ENCODE measurements at regions not wholly inside any gene's neighbourhood (a gene's known extent, or its start where the extent isn't known, plus 50 kb on each side); places are given as distances from the start of the nearest gene placed in this dataset.
A peak's percentile ranks its signal among the peaks of the same experiment; 100 is the strongest.

- POLR2A ChIA-PET (ENCODE audit: partially characterized antibody), result interaction anchor here (1.3 kb wide), 1 partner anchor 9 kb away, joined by 6 read pairs; no protein-coding TSS in a partner anchor
- Histone ChIP-seq H3K27ac (ENCODE audit: low read depth, low read length) (no peak overlapping the region), H3K4me1 (ENCODE audit: insufficient read depth, low read length) (no peaks in the 10 kb centered on the region), H3K27me3 (ENCODE audit: insufficient read depth, low read length) (no peaks in the 10 kb centered on the region), H3K9me3 (ENCODE audit: control insufficient read depth in 1 of 2, low read length in 2 of 2) (no peaks in the 10 kb centered on the region), H3K36me3 (ENCODE audit: insufficient read depth, low read length) (no peaks in the 10 kb centered on the region), H3K4me3 (ENCODE audit: low read length in 2 of 2) (no peak overlapping the region)
- H3K9me3 Mint-ChIP-seq, result peaks cover 0 to 2% (median 0%) of the 10 kb centered on the region in 8 donors
- no peak for DNase-seq
- no peaks in the 10 kb centered on the region for H3K27me3 Mint-ChIP-seq
- H3K36me3 Mint-ChIP-seq, result no peaks in the 10 kb centered on the region
- H3K4me3 Mint-ChIP-seq, result no peak overlapping the region
- H3K4me1 Mint-ChIP-seq, result peaks cover 0 to 2% (median 0%) of the 10 kb centered on the region in 4 donors
- CTCF ChIA-PET (ENCODE audit: partially characterized antibody), result no interaction called here
- intact Hi-C loops (cut with micrococcal nuclease), result no loop called here
- no peak overlapping the region for H3K27ac Mint-ChIP-seq
Observed at GRCh38 chr2:64237266-64237665, 93.0 kb upstream of the PELI1 start.

GRCh38 chr2:64238799-64239198, 94.6 kb upstream of the PELI1 start:
- no peak for DNase-seq
- Mint-ChIP-seq H3K27ac (no peak overlapping the region), H3K9me3 (peaks cover 0 to 2% (median 0%) of the 10 kb centered on the region in 8 donors), H3K27me3 (peaks cover 2% of the 10 kb centered on the region in 2 donors), H3K4me1 (no peaks in the 10 kb centered on the region), H3K4me3 (no peak overlapping the region), H3K36me3 (no peaks in the 10 kb centered on the region)
- CTCF ChIA-PET (ENCODE audit: partially characterized antibody), result no interaction called here
- Histone ChIP-seq H3K9me3 (ENCODE audit: control insufficient read depth in 1 of 2, low read length in 2 of 2) (no peaks in the 10 kb centered on the region), H3K36me3 (ENCODE audit: insufficient read depth, low read length) (no peaks in the 10 kb centered on the region), H3K4me1 (ENCODE audit: insufficient read depth, low read length) (no peaks in the 10 kb centered on the region), H3K27me3 (ENCODE audit: insufficient read depth, low read length) (no peaks in the 10 kb centered on the region), H3K4me3 (ENCODE audit: low read length in 2 of 2) (no peak overlapping the region), H3K27ac (ENCODE audit: low read depth, low read length) (no peak overlapping the region)
- POLR2A ChIA-PET (ENCODE audit: partially characterized antibody), result no interaction called here
- intact Hi-C loops (cut with micrococcal nuclease), result no loop called here

DNA sequence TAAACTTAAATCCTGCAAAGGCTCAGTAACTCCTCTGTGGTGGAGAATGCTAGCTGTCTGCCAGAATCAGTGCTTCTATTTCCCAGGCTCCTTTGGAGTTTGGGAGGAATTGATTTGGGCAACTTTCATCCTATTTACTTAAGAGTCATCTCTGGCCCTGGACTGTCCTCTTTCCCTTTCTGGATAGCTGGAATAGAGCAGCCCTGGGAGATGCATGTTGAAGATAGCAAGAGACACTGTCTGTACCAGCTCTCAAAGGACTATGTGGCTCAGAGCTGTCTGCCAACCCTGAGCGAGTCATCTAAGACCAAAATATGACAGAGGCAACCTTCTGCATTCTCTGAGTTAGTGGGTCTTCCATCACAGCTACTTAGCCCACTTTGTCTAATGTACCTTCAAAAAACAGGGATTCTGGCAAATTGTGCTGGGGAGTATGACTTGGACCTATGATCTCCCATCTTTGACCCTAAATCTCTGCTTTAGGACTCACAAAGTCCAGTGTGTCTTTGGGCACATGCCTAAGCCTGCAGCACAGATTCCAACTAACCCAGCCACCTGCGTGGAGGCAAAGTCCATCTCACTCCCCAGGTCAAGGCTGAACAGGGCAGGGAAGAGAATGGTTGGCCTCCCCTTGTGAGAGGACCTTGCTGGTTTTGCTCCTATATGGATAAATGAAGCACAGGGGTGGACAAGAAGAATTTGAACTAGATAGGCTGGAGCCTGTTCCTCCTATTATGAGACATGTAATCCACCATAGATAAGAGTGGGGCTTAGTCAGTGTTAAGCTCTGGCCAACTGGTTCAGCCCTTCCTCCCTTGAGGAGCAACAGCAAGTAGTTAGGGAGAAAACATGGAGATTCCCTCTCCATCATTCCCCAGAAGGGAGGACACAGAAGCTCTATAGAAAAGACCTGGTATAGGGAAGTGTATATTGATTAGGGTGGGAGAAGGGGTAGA, 99.1 kb upstream of the PELI1 start:
- no peaks in the 10 kb centered on the region for H3K36me3 Mint-ChIP-seq
- H3K9me3 ChIP-seq (ENCODE audit: control insufficient read depth in 1 of 2, low read length in 2 of 2), result no peaks in the 10 kb centered on the region

GRCh38 chr2:64244037-64244416, 99.8 kb upstream of the PELI1 start:
- no peaks in the 10 kb centered on the region for H3K36me3 ChIP-seq (ENCODE audit: insufficient read depth, low read length)
- H3K36me3 Mint-ChIP-seq, result no peaks in the 10 kb centered on the region
- CTCF ChIA-PET (ENCODE audit: partially characterized antibody), result interaction anchor here (0.8 to 1.4 kb wide), 2 partner anchors 29 kb away, joined by 3 read pairs; no protein-coding TSS in a partner anchor
- H3K27me3 ChIP-seq (ENCODE audit: insufficient read depth, low read length), result no peaks in the 10 kb centered on the region
- no peaks in the 10 kb centered on the region for H3K4me1 ChIP-seq (ENCODE audit: insufficient read depth, low read length)
- POLR2A ChIA-PET (ENCODE audit: partially characterized antibody), result no interaction called here
- DNase-seq, result no peak
- peaks cover 0 to 2% (median 0%) of the 10 kb centered on the region in 8 donors for H3K9me3 Mint-ChIP-seq
- H3K9me3 ChIP-seq (ENCODE audit: control insufficient read depth in 1 of 2, low read length in 2 of 2), result no peaks in the 10 kb centered on the region
- H3K4me1 Mint-ChIP-seq, result no peaks in the 10 kb centered on the region
- H3K4me3 ChIP-seq (ENCODE audit: low read length in 2 of 2), result no peak overlapping the region
- H3K27me3 Mint-ChIP-seq, result peaks cover 2 to 3% of the 10 kb centered on the region in 2 donors
- H3K27ac ChIP-seq (ENCODE audit: low read depth, low read length), result no peak overlapping the region
- intact Hi-C loops (cut with micrococcal nuclease), result no loop called here
- H3K27ac Mint-ChIP-seq, result no peak overlapping the region
- H3K4me3 Mint-ChIP-seq, result no peak overlapping the region

More for the DNA sequence above, 99.1 kb upstream of the PELI1 start:
- POLR2A ChIA-PET (ENCODE audit: partially characterized antibody), result interaction anchor here (1.0 kb wide), 1 partner anchor 28 kb away, joined by 4 read pairs; no protein-coding TSS in a partner anchor
- Mint-ChIP-seq H3K4me1 (no peaks in the 10 kb centered on the region), H3K27me3 (peaks cover 2 to 3% of the 10 kb centered on the region in 2 donors), H3K9me3 (peaks cover 0 to 2% (median 0%) of the 10 kb centered on the region in 8 donors), H3K4me3 (no peak overlapping the region), H3K27ac (peak overlapping the region in 1 of 7 donors; percentile 31)
- CTCF ChIA-PET (ENCODE audit: partially characterized antibody), result interaction anchor here (1.1 to 1.4 kb wide), 2 partner anchors 10 to 29 kb away, joined by 3 read pairs; no protein-coding TSS in a partner anchor
- H3K27me3 ChIP-seq (ENCODE audit: insufficient read depth, low read length), result no peaks in the 10 kb centered on the region
- DNase-seq, result no peak
- no peak overlapping the region for H3K27ac ChIP-seq (ENCODE audit: low read depth, low read length)
- intact Hi-C loops (cut with micrococcal nuclease), result no loop called here
- no peaks in the 10 kb centered on the region for H3K4me1 ChIP-seq (ENCODE audit: insufficient read depth, low read length)
- H3K36me3 ChIP-seq (ENCODE audit: insufficient read depth, low read length), result no peaks in the 10 kb centered on the region
- no peak overlapping the region for H3K4me3 ChIP-seq (ENCODE audit: low read length in 2 of 2)

GRCh38 chr2:64245631-64246030, 101.4 kb upstream of the PELI1 start:
- Histone ChIP-seq H3K27ac (ENCODE audit: low read depth, low read length) (no peak overlapping the region), H3K4me3 (ENCODE audit: low read length in 2 of 2) (no peak overlapping the region), H3K36me3 (ENCODE audit: insufficient read depth, low read length) (no peaks in the 10 kb centered on the region), H3K27me3 (ENCODE audit: insufficient read depth, low read length) (no peaks in the 10 kb centered on the region), H3K9me3 (ENCODE audit: control insufficient read depth in 1 of 2, low read length in 2 of 2) (no peaks in the 10 kb centered on the region), H3K4me1 (ENCODE audit: insufficient read depth, low read length) (no peaks in the 10 kb centered on the region)
- ChIA-PET POLR2A (ENCODE audit: partially characterized antibody) (no interaction called here), CTCF (ENCODE audit: partially characterized antibody) (no interaction called here)
- no peaks in the 10 kb centered on the region for H3K4me1 Mint-ChIP-seq
- no peak for DNase-seq
- intact Hi-C loops (cut with micrococcal nuclease), result no loop called here
- peaks cover 2 to 3% of the 10 kb centered on the region in 2 donors for H3K27me3 Mint-ChIP-seq
- H3K4me3 Mint-ChIP-seq, result no peak overlapping the region
- no peaks in the 10 kb centered on the region for H3K36me3 Mint-ChIP-seq
- peaks cover 0 to 2% (median 0%) of the 10 kb centered on the region in 8 donors for H3K9me3 Mint-ChIP-seq
- H3K27ac Mint-ChIP-seq, result no peak overlapping the region

DNA sequence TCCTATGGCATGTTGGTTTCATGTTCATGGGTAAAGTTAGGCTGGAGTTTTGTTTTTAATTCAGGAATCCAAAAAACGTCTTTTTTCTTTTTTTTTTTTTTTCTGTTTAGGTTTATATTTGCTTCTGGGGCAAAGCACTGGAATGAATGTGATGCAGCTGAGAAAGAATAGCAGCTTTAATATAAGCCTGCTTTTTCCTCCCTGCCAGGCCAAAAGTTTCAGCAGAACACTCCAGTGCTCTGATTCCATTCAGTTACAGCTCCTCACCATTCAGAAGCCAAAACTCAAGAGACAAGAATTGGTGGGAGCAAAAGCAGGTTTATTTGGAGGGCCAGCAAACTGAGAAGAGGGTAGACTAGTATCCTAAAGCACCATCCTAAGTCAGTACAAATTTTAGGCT, 102.7 kb upstream of the PELI1 start:
- CTCF ChIA-PET (ENCODE audit: partially characterized antibody), result no interaction called here
- intact Hi-C loops (cut with micrococcal nuclease), result no loop called here
- H3K27me3 Mint-ChIP-seq, result peaks cover 2 to 3% of the 10 kb centered on the region in 2 donors

GRCh38 chr2:64249426-64249825, 105.2 kb upstream of the PELI1 start:
- no peaks in the 10 kb centered on the region for H3K4me1 Mint-ChIP-seq
- no peak overlapping the region for H3K4me3 ChIP-seq (ENCODE audit: low read length in 2 of 2)
- no peaks in the 10 kb centered on the region for H3K9me3 ChIP-seq (ENCODE audit: control insufficient read depth in 1 of 2, low read length in 2 of 2)
- ChIA-PET CTCF (ENCODE audit: partially characterized antibody) (no interaction called here), POLR2A (ENCODE audit: partially characterized antibody) (no interaction called here)
- H3K27ac ChIP-seq (ENCODE audit: low read depth, low read length), result no peak overlapping the region
- no peak for DNase-seq
- no peak overlapping the region for H3K27ac Mint-ChIP-seq
- no peaks in the 10 kb centered on the region for H3K36me3 Mint-ChIP-seq
- intact Hi-C loops (cut with micrococcal nuclease), result no loop called here
- H3K9me3 Mint-ChIP-seq, result no peaks in the 10 kb centered on the region
- H3K4me1 ChIP-seq (ENCODE audit: insufficient read depth, low read length), result no peaks in the 10 kb centered on the region
- H3K36me3 ChIP-seq (ENCODE audit: insufficient read depth, low read length), result no peaks in the 10 kb centered on the region
- no peaks in the 10 kb centered on the region for H3K27me3 ChIP-seq (ENCODE audit: insufficient read depth, low read length)
- no peak overlapping the region for H3K4me3 Mint-ChIP-seq
- H3K27me3 Mint-ChIP-seq, result peaks cover 0 to 1% of the 10 kb centered on the region in 2 donors

More for the DNA sequence above, 102.7 kb upstream of the PELI1 start:
- no peaks in the 10 kb centered on the region for H3K9me3 Mint-ChIP-seq
- H3K27ac ChIP-seq (ENCODE audit: low read depth, low read length), result no peak overlapping the region
- no peaks in the 10 kb centered on the region for H3K4me1 ChIP-seq (ENCODE audit: insufficient read depth, low read length)
- no peak for DNase-seq
- no peaks in the 10 kb centered on the region for H3K27me3 ChIP-seq (ENCODE audit: insufficient read depth, low read length)
- no peaks in the 10 kb centered on the region for H3K9me3 ChIP-seq (ENCODE audit: control insufficient read depth in 1 of 2, low read length in 2 of 2)
- POLR2A ChIA-PET (ENCODE audit: partially characterized antibody), result interaction anchor here (0.5 kb wide), 1 partner anchor 590 kb away, joined by 3 read pairs; no protein-coding TSS in a partner anchor
- no peaks in the 10 kb centered on the region for H3K36me3 ChIP-seq (ENCODE audit: insufficient read depth, low read length)
- peak overlapping the region in 1 of 7 donors; percentile 7 for H3K27ac Mint-ChIP-seq
- H3K4me3 Mint-ChIP-seq, result no peak overlapping the region
- H3K36me3 Mint-ChIP-seq, result no peaks in the 10 kb centered on the region
- no peak overlapping the region for H3K4me3 ChIP-seq (ENCODE audit: low read length in 2 of 2)
- H3K4me1 Mint-ChIP-seq, result no peaks in the 10 kb centered on the region
